Fibroblast of lung (primary cell): ENCODE measurements at regions not wholly inside any gene's neighbourhood (a gene's known extent, or its start where the extent isn't known, plus 50 kb on each side); places are given as distances from the start of the nearest gene placed in this dataset.

Experiments
- EZH2 ChIP-seq: IDR thresholded peaks from 2 replicates; pipeline ENCODE4 v1.5.1; 2012; ENCODE audit warnings: low read length, control low read depth, mild to moderate bottlenecking; ENCODE audit errors: missing control alignments
- TF ChIP-seq, protein P1 (sequence below), 2 donors: IDR thresholded peaks in 1 of 2; conservative IDR thresholded peaks in 1 of 2; 1 replicate in 1 of 2; 2 replicates in 1 of 2; pipeline ENCODE4 v1.5.1; 2011 to 2012; ENCODE audit warnings: low read length in 2 of 2, control low read depth in 1 of 2, inconsistent platforms in 1 of 2, low read depth in 1 of 2, mild to moderate bottlenecking in 1 of 2

DNA sequence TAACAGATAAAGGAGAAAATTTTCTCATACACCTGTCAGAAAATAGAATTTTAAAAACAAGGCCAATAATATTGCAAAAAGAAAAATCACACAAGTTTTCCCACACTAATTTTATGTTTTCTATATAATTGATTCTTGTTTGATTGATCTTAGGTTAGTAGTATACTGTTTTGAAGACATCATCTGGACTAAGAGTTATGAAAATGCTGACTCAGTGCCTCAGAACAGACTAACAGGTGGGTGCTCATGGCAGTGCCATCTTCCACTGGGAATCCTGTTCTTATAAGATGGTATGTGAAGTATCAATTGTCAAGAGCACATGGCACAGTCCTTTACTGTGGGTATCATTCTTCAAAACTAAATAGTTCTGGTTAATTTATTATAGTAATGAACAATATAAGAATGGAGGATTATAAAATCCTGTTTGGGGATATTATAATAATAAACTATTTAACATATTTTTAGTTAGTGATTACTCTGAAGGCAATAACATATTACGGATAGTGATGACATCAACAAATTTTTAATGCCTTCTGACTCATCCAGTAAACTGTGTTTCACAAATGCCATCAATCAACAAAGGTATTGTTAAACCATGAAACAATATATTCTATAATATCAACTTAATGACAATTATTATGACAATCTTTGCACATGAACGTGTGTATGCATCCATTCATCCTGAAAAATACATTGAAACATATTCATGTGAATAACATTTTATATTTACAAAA, 384.6 kb upstream of the KHDRBS2 start:
- TF ChIP-seq, protein P1, sequence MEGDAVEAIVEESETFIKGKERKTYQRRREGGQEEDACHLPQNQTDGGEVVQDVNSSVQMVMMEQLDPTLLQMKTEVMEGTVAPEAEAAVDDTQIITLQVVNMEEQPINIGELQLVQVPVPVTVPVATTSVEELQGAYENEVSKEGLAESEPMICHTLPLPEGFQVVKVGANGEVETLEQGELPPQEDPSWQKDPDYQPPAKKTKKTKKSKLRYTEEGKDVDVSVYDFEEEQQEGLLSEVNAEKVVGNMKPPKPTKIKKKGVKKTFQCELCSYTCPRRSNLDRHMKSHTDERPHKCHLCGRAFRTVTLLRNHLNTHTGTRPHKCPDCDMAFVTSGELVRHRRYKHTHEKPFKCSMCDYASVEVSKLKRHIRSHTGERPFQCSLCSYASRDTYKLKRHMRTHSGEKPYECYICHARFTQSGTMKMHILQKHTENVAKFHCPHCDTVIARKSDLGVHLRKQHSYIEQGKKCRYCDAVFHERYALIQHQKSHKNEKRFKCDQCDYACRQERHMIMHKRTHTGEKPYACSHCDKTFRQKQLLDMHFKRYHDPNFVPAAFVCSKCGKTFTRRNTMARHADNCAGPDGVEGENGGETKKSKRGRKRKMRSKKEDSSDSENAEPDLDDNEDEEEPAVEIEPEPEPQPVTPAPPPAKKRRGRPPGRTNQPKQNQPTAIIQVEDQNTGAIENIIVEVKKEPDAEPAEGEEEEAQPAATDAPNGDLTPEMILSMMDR (conservative IDR thresholded peaks at IDR 0.05 in 1 of 2, IDR thresholded peaks at IDR 0.05 in 1 of 2; ENCODE audit: low read depth in 1 of 2, low read length in 2 of 2) = no peak
- no peak for TF ChIP-seq EZH2
